GM23248 (cell line): ENCODE measurements at regions not wholly inside any gene's neighbourhood (a gene's known extent, or its start where the extent isn't known, plus 50 kb on each side); places are given as distances from the start of the nearest gene placed in this dataset.

Experiments used
- EZH2 ChIP-seq: fragments of 200-600 bp; sonication (generic); IDR thresholded peaks from 2 replicates; pipeline ENCODE4 v1.6.1; 2018; ENCODE audit warnings: antibody characterized with exemption, mild to moderate bottlenecking; ENCODE audit not compliant: insufficient read depth, poor library complexity, severe bottlenecking
- EZH2phosphoT487 ChIP-seq: fragments of 200-600 bp; sonication (generic); IDR thresholded peaks from 2 replicates; pipeline ENCODE4 v1.6.1; 2018; ENCODE audit warnings: antibody characterized with exemption, moderate library complexity, mild to moderate bottlenecking, low read depth; ENCODE audit not compliant: insufficient read depth

DNA sequence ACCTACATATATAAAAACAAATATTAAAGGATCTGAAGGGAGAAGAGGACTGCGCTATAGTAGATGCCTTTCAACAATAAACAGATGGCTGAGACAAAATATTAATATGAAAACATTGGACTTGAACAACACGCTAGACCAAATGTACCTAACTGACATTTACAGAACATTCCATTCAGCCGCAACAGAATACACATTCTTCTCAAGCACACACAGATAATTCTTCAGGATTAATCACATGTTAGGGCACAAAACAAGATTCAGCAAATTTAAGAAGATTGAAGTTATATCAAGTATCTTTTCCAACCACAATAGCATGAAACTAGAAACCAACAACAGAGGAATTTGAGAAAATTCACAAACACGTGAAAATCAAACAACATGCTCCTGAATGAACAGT is 741.4 kb downstream of the ADGRL2 start:
- TF ChIP-seq EZH2phosphoT487 (no peak), EZH2 (no peak)
